Stimulated activated CD8-positive, alpha-beta memory T cell treated with anti-CD3 and anti-CD28 coated beads, Interleukin-12 subunit alpha, Interleukin-12 subunit beta, amount 100 ng/mL, for 24 hours (primary cell): ENCODE measurements at regions not wholly inside any gene's neighbourhood (a gene's known extent, or its start where the extent isn't known, plus 50 kb on each side); places are given as distances from the start of the nearest gene placed in this dataset.
"Not testable (repeated sequence)": the region's sequence is repeated elsewhere in the genome, so short reads cannot be mapped to it uniquely, and the experiment has no call there.

Source experiments
- DNase-seq: peaks from one replicate; pipeline ENCODE4 v3.0.0-alpha.2; 2020; ENCODE audit errors: extremely low read depth

GRCh38 chr22:49005557-49005956 is 822.1 kb downstream of the BRD1 start:
- DNase-seq, result no peak

DNA sequence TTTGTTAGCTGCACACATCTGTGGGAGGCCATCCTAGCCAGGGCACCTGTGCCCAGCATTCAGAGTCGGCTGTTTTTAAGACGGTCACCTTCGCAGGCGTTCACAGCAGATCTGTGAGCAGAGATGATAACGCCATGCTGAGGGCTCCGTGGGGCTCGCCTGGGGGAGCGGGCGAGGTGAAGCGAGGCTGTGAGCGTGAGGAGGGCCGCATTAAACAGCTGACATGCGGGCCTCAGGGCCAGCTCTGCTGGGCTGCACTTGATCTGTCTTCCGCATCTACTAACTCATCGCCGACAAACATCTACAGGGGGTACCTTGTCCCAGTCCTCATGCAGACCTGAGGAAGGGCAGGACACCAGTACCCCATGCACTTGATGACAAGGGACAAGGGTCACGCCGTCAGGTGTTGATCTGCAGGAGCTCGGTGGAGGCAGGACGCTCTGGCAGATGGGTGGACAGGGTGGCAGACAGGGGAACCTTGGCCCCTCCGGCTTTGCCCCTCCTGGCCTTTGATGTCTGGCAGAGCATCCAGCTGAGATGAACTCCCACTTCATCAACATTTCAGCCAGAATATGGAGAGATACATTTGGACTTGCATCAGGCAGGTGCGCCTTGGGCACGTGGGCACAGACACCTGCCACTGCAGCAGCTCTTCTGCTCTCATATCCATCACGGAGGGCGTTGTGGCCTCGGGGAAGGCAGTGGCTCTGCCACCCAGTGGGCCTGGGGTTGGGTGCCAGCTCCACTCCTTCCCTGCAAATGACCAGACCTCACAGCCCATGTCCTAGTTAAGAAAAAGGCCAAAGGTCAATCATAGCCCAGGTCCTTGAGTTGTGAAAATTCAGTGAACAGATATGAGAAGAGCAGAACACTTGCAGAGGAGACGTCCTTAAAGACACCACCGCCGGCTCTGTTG is 822.9 kb downstream of the BRD1 start:
- no peak for DNase-seq

DNA sequence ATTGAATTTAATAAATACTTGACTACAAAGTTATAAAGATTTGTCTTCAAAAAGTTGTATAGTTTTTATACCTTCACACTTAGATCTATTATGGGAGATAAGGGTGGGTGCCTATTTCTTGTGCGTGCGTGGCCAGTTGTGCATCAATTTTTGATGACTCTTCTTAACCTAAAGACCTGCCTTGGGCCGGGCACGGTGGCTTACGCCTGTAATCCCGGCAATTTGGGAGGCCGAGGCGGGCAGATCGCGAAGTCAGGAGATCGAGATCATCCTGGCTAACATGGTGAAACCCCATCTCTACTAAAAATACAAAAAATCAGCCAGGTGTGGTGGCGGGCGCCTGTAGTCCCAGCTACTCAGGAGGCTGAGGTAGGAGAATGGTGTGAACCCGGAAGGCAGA is 830.1 kb downstream of the BRD1 start:
- DNase-seq, result not testable (repeated sequence)

DNA sequence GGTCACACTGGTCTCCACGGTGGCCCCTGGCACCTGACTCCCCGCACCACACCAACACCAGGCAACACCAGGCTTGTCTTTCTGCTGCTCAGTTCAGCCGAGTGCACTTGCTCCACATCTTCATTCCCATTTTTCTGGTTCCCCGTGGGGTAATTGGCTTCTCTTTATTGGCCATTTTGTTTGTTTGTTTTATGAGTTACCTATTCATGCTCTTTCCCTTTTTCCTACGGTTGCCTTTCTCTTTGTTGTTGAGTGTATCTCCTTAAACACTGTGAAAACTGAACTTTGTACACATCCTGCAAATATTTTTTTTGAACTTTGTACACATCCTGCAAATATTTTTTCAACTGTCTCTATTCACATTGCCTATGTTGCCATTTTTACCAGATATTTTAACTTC is 834.0 kb downstream of the BRD1 start:
- no peak for DNase-seq

GRCh38 chr22:48984639-48985038 is 843.0 kb downstream of the BRD1 start:
- DNase-seq, result no peak

DNA sequence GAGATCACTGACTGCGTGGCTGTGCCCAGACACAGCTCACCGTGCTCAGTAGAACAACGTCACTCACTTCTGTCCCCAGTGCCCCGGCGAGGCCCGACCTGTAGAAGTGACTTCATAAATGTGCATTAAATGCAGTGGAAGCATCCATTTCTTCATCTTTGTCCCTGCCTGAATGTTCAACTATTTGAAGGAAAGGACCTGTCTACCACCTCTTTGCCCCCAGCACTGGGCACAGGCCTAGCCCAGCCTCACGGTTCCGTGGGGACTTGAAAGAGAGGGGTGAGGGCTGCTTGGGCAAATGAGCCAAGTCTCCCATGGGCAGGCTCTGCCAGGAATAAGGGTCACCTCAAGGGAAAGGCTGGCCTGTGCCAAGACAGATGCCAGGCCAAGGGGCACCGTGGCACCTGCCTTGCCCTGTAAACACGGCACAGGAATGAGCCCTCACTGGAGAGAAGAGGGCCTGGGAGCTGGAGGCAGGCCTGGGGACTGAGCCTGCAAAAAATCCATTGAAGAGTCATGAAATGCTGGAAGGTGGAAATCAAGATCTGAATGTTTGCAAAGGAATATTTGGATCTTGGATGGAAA is 845.3 kb downstream of the BRD1 start:
- no peak for DNase-seq

DNA sequence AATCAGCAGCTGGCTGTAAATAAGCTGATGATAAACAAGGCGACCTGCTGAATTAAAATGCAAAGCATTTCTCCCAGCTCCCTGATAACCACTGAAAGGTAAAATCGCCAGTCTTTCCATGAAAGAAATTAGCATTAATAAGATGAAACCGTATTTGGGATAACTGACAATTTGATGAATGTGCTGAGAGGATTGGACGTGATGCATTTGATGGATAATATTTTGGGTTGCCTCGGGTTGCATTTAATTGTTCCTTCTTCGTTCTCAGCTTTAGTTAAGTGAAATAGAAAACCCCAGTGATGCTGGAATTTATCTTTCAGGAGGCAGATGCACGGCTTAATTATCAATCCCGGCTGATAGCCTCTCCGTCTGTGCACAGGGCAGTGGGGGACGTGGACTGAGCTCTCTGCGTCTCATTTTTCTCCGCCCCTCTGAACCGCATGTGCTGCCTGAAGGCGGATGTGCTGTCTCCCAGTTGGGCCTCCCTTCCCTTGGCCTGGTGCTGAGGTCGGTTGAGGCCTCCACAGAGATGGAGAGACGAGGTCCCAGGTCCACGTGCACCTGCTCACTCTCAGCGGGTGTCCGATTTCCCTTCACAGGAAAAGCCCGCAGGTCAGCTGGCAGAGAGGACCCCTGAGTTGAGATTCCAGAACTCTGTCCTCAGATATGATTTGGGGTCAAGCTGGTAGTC is 846.2 kb downstream of the BRD1 start:
- no peak for DNase-seq

DNA sequence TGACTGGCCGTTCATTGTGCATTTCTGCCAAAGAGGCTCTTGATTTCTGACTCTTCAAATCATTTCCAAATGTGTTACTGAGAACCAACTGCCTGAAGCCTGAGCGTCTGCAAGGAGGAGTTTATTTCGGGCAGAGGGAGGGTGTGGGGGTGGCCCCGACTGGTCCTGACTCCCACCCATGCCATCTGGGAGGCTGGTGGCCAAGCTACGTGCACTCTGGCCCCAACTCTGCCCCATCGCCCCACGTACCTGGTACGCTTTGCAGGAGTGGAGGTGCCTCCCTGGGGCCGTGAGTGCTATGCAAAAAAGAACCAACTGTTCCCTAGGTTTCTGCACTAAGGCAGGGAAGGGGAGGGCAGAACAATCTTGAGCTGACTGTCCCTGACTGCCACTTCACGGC is 846.8 kb downstream of the BRD1 start:
- no peak for DNase-seq

- no peak for DNase-seq
These were observed 847.3 kb downstream of the BRD1 start for GRCh38 chr22:48980409-48980808.

- DNase-seq, result no peak
These were observed 848.2 kb downstream of the BRD1 start for GRCh38 chr22:48979482-48979881.

GRCh38 chr22:48976556-48977535 is 850.8 kb downstream of the BRD1 start:
- DNase-seq, result no peak

DNA sequence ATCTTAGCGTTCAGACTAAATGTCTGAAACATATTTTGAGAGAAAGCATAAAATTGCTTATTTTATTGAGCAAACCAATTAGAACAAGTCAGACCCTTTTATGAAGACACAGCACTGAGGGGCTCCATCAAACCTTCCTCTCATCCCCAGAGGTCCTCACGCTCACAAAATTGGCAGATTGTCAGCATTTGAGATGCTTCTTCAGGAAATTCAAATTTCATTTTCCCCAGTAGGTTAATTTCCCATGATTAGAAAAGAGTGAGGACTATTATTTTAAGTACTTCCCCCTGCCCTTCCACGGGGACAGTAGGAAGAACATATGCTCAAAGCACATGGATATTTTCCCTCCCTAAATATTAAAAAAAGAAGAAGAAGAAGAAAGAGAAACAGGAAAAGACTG is 851.8 kb downstream of the BRD1 start:
- no peak for DNase-seq

DNA sequence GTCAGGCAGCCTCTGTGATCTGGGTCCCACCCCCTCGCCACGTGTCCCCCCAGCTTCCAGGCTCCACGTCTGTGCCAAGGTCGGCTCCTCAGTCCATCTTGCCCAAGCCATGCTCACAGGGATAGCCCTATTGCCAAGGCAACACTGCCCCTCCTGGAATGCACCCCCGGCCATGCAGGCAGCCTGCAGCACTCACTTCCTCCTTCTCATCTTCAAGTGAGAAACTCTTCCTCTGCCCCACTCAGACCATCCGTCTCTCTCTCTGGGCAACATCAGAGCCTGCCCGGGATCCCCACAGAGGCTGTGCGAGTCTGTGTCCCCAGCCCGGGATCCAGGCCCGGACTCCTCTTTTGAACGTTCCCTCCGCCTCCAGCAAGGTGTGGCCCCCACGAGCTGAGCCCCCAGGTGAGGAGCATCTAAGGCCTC is 852.3 kb downstream of the BRD1 start:
- DNase-seq, result no peak

DNA sequence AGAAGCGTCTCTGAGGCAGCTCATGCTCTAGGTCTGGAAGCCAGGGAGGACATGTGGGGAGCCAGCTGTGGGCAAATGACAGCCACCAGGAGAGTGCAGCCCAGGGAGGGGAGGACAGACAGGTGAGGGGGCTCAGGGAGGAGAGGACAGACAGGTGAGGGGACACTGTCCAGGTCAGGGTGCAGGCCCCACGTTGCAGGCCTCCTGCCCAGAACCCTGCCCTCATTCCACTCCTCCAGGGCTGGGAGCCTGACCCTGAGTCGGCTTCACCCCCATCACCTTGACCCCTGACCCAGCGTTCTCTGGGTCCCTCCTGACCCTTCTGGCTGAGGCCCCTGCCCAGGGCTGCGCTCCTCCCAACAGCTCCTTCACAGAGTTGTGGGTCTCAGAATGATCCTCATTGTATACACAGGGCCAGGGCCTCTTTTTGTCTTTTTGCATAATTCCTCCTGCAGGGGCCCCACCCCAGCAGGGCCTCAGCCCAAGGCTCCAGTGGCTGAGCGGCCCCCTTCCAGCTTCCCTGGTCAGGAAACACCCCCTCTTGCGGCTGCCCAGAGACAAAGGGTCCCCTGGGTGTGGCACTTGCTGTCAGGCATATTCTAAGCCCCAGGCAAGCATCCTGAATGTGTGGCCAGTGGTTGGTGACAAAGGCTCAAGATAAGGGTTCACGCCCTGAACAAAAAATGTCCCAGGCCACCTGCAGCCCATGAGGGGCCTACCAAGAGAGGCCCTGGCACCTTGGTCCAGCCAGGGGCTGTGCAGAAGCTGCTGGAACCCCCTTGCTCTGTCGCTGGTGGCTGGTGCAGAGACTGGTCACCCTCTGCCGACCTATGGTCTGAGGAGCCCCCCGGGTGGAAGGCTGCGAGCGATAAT is 853.0 kb downstream of the BRD1 start:
- DNase-seq, result no peak

DNA sequence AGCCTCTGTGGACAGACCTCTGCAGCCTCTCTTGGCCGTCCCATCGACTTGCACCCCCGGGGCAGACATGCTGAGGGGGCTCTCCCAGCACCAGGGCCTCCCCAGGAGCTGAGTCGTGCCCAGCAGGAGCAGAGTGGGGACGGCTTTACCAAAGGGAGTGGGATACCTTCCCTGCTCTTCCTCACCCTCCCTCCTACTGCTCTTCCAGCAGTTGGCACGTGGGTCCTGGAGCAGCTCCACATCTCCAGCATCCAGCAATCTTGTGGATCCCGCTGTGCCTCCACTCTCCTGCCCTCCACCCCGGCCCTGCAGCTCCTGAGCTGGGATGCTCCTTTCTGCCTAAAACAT is 854.0 kb downstream of the BRD1 start:
- DNase-seq, result no peak

- DNase-seq, result no peak
These were observed 854.5 kb downstream of the BRD1 start for GRCh38 chr22:48972979-48973693.

DNA sequence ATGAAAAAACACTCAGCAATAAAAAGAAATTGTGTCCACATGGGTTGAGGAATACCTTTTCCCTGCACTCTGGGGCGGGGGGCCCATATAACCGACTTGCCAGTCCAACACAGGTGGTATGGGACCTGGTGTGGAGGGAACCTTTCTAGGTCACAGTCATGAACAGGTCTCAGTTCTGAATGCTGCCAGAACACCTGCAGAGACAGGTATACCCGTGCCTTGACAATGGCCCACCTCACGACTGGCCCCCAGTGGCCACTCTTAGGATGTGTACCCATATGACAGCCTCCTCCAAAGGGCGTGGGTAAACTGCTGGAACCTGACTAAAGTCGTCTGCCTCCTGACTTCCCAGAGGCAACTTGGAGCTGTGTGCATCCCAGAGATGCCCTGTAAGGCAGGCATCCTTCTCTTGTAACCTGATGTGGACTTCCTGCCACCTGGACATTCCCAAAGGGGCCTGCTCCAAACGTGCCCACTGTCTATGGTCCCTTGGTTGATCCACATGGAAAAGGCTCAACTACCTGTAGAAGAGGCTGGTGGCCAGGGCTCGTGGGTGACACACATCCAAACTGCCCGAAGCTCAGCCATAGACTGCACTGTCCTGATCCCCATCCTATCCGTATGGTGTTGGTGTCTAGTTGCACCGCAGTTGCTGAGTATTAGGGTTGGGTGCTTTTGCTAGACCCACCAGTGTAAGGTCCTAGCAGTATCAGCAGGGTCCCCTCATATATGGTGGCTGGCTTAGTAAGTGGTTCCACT is 859.3 kb downstream of the BRD1 start:
- no peak for DNase-seq

GRCh38 chr22:48963405-48963804 is 864.3 kb downstream of the BRD1 start:
- no peak for DNase-seq

GRCh38 chr22:48961705-48962104 is 866.0 kb downstream of the BRD1 start:
- no peak for DNase-seq
